GM23338 (cell line): ENCODE measurements at regions not wholly inside any gene's neighbourhood (a gene's known extent, or its start where the extent isn't known, plus 50 kb on each side); places are given as distances from the start of the nearest gene placed in this dataset.

Source experiments
- ATAC-seq: fragments of 200-7000 bp; cut with Tn5 transposase; 3 replicates; pipeline ENCODE4 v1.9.1; 2020
- DNase-seq: peaks from one replicate; pipeline ENCODE4 v3.0.0-alpha.2; 2015; ENCODE audit warnings: low spot score
- H2AFZ ChIP-seq: fragments of 200-600 bp; sonication (generic); 2 replicates; pipeline ENCODE4 v1.8.0; 2016; ENCODE audit warnings: antibody characterized with exemption, mild to moderate bottlenecking, moderate library complexity
- H3F3A ChIP-seq: fragments of 200-600 bp; sonication (generic); replicated peaks from 2 replicates; pipeline ENCODE4 v1.8.0; 2017; ENCODE audit warnings: antibody characterized with exemption, mixed run types, low read depth
- H3K27ac ChIP-seq: fragments of 200-600 bp; sonication (generic); 2 replicates; pipeline ENCODE4 v1.6.1; 2016; ENCODE audit warnings: low read depth
- H3K27me3 ChIP-seq: fragments of 200-600 bp; sonication (generic); 2 replicates; pipeline ENCODE4 v1.8.0; 2016; ENCODE audit warnings: mild to moderate bottlenecking, mixed run types, moderate library complexity; ENCODE audit not compliant: insufficient read depth
- H3K36me3 ChIP-seq: fragments of 200-600 bp; sonication (generic); 2 replicates; pipeline ENCODE4 v1.8.0; 2016; ENCODE audit warnings: mild to moderate bottlenecking; ENCODE audit not compliant: insufficient read depth
- H3K4me1 ChIP-seq: fragments of 200-600 bp; sonication (generic); 2 replicates; pipeline ENCODE4 v1.8.0; 2016; ENCODE audit warnings: mild to moderate bottlenecking, moderate library complexity; ENCODE audit not compliant: insufficient read depth
- H3K4me2 ChIP-seq: fragments of 200-600 bp; sonication (generic); 2 replicates; pipeline ENCODE4 v1.7.1; 2017; ENCODE audit warnings: mixed run types
- H3K4me3 ChIP-seq: fragments of 200-600 bp; sonication (generic); 2 replicates; pipeline ENCODE4 v1.6.1; 2016; ENCODE audit warnings: mixed run types
- H3K79me2 ChIP-seq: fragments of 200-600 bp; sonication (generic); replicated peaks from 2 replicates; pipeline ENCODE4 v1.8.0; 2017; ENCODE audit warnings: mild to moderate bottlenecking; ENCODE audit not compliant: insufficient read depth
- H3K9me2 ChIP-seq: fragments of 200-600 bp; sonication (generic); 2 replicates; pipeline ENCODE4 v1.8.0; 2017; ENCODE audit not compliant: insufficient read depth
- H4K20me1 ChIP-seq: fragments of 200-600 bp; sonication (generic); replicated peaks from 2 replicates; pipeline ENCODE4 v1.8.0; 2017; ENCODE audit warnings: mild to moderate bottlenecking; ENCODE audit not compliant: insufficient read depth
- H3K27ac Mint-ChIP-seq: 2 replicates; pipeline ENCODE4 v1.8.0; 2020; ENCODE audit warnings: inconsistent platforms, mild to moderate bottlenecking, moderate library complexity, mixed read lengths
- H3K27me3 Mint-ChIP-seq: 3 replicates; pipeline ENCODE4 v1.8.0; 2022; ENCODE audit warnings: low read depth, mild to moderate bottlenecking, moderate library complexity, mixed read lengths, inconsistent platforms; ENCODE audit not compliant: insufficient read depth, poor library complexity
- H3K36me3 Mint-ChIP-seq: 3 replicates; pipeline ENCODE4 v1.8.0; 2021; ENCODE audit warnings: low read depth, mild to moderate bottlenecking, inconsistent platforms, moderate library complexity, mixed read lengths
- H3K4me1 Mint-ChIP-seq: 3 replicates; pipeline ENCODE4 v1.8.0; 2020; ENCODE audit warnings: mild to moderate bottlenecking, inconsistent platforms, mixed read lengths
- H3K4me3 Mint-ChIP-seq: 3 replicates; pipeline ENCODE4 v1.8.0; 2021; ENCODE audit warnings: moderate library complexity, mild to moderate bottlenecking, inconsistent platforms, mixed read lengths
- H3K9me3 Mint-ChIP-seq: 3 replicates; pipeline ENCODE4 v1.8.0; 2020; ENCODE audit warnings: moderate library complexity, mild to moderate bottlenecking, inconsistent platforms, mixed read lengths
- CREB1 ChIP-seq: fragments of 250-450 bp; sonication (Bioruptor Pico); IDR thresholded peaks from 2 replicates; pipeline ENCODE4 v1.5.0; 2020; ENCODE audit warnings: low read depth, mild to moderate bottlenecking, moderate library complexity
- EZH2 ChIP-seq: fragments of 200-600 bp; sonication (generic); IDR thresholded peaks from one replicate; pipeline ENCODE4 v1.8.0; 2017; ENCODE audit warnings: antibody characterized with exemption, mild to moderate bottlenecking, low read depth; ENCODE audit not compliant: unreplicated experiment
- EZH2phosphoT487 ChIP-seq: fragments of 200-600 bp; sonication (generic); IDR thresholded peaks from one replicate; pipeline ENCODE4 v1.8.1; 2018; ENCODE audit warnings: antibody characterized with exemption; ENCODE audit not compliant: unreplicated experiment
- JUNB ChIP-seq: IDR thresholded peaks from one replicate; pipeline ENCODE4 v1.6.1; 2016; ENCODE audit warnings: antibody characterized with exemption; ENCODE audit not compliant: unreplicated experiment
- NANOG ChIP-seq: IDR thresholded peaks from 2 replicates; pipeline ENCODE4 v1.6.1; 2016; ENCODE audit warnings: antibody characterized with exemption, borderline replicate concordance
- POLR2AphosphoS5 ChIP-seq: IDR thresholded peaks from 2 replicates; pipeline ENCODE4 v1.6.1; 2016; ENCODE audit warnings: antibody characterized with exemption, low read depth
- STAT1 ChIP-seq: IDR thresholded peaks from one replicate; pipeline ENCODE4 v1.6.1; 2016; ENCODE audit warnings: antibody characterized with exemption; ENCODE audit not compliant: unreplicated experiment
- ZNF114 ChIP-seq: fragments of 250-450 bp; sonication (Bioruptor Pico); IDR thresholded peaks from 2 replicates; pipeline ENCODE4 v1.5.0; 2020; ENCODE audit warnings: mild to moderate bottlenecking, moderate library complexity
- ZNF331 ChIP-seq: fragments of 250-450 bp; sonication (Bioruptor Pico); IDR thresholded peaks from 2 replicates; pipeline ENCODE4 v1.5.0; 2020; ENCODE audit warnings: low read depth, mild to moderate bottlenecking, moderate library complexity
- TF ChIP-seq, protein P1 (sequence below): IDR thresholded peaks from one replicate; pipeline ENCODE4 v1.6.1; 2018; ENCODE audit warnings: antibody characterized with exemption; ENCODE audit not compliant: unreplicated experiment
- TF ChIP-seq, protein P2 (sequence below), 2 experiments: fragments of 200-600 bp in 1 of 2; sonication (generic) in 1 of 2; conservative IDR thresholded peaks; 2 replicates each; pipeline versions ENCODE4 v1.5.1 to v1.6.1; 2016 to 2017; ENCODE audit warnings: antibody characterized with exemption in 2 of 2, low read depth in 2 of 2, mild to moderate bottlenecking in 2 of 2, moderate library complexity in 1 of 2
- TF ChIP-seq, protein P3 (sequence below): IDR thresholded peaks from 2 replicates; pipeline ENCODE4 v1.6.1; 2016; ENCODE audit warnings: antibody characterized with exemption
- TF ChIP-seq, protein P4 (sequence below): fragments of 250-450 bp; sonication (Bioruptor Pico); IDR thresholded peaks from 2 replicates; pipeline ENCODE4 v1.5.0; 2020; ENCODE audit warnings: mild to moderate bottlenecking, moderate library complexity

GRCh38 chr12:43216490-43216889 is 335.5 kb downstream of the ADAMTS20 start:
- no peaks in the 10 kb centered on the region for H3F3A ChIP-seq
- DNase-seq (no peak), ATAC-seq (no peak)
- no peak overlapping the region for H2AFZ ChIP-seq
- Mint-ChIP-seq H3K27ac (no peak overlapping the region), H3K27me3 (peaks cover 2% of the 10 kb centered on the region), H3K9me3 (no peaks in the 10 kb centered on the region), H3K4me1 (peaks cover 5% of the 10 kb centered on the region; the same call in 2 of the 3 replicates), H3K36me3 (no peaks in the 10 kb centered on the region), H3K4me3 (no peak overlapping the region)
- H3K27ac ChIP-seq: no peak overlapping the region
- no peaks in the 10 kb centered on the region for H3K9me2 ChIP-seq
- H3K27me3 ChIP-seq: no peaks in the 10 kb centered on the region
- H3K4me2 ChIP-seq: no peak overlapping the region
- no peaks in the 10 kb centered on the region for H3K79me2 ChIP-seq
- H3K4me3 ChIP-seq: no peak overlapping the region
- no peaks in the 10 kb centered on the region for H3K4me1 ChIP-seq
- no peaks in the 10 kb centered on the region for H3K36me3 ChIP-seq
- no peaks in the 10 kb centered on the region for H4K20me1 ChIP-seq
- TF ChIP-seq EZH2phosphoT487 (no peak), NANOG (no peak), POLR2AphosphoS5 (no peak), ZNF114 (CRISPR knock-in tag) (no peak), ZNF331 (CRISPR knock-in tag) (no peak), EZH2 (no peak), CREB1 (no peak), STAT1 (no peak), JUNB (no peak)
- TF ChIP-seq, protein P1, sequence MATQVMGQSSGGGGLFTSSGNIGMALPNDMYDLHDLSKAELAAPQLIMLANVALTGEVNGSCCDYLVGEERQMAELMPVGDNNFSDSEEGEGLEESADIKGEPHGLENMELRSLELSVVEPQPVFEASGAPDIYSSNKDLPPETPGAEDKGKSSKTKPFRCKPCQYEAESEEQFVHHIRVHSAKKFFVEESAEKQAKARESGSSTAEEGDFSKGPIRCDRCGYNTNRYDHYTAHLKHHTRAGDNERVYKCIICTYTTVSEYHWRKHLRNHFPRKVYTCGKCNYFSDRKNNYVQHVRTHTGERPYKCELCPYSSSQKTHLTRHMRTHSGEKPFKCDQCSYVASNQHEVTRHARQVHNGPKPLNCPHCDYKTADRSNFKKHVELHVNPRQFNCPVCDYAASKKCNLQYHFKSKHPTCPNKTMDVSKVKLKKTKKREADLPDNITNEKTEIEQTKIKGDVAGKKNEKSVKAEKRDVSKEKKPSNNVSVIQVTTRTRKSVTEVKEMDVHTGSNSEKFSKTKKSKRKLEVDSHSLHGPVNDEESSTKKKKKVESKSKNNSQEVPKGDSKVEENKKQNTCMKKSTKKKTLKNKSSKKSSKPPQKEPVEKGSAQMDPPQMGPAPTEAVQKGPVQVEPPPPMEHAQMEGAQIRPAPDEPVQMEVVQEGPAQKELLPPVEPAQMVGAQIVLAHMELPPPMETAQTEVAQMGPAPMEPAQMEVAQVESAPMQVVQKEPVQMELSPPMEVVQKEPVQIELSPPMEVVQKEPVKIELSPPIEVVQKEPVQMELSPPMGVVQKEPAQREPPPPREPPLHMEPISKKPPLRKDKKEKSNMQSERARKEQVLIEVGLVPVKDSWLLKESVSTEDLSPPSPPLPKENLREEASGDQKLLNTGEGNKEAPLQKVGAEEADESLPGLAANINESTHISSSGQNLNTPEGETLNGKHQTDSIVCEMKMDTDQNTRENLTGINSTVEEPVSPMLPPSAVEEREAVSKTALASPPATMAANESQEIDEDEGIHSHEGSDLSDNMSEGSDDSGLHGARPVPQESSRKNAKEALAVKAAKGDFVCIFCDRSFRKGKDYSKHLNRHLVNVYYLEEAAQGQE: no peak
- TF ChIP-seq, protein P2, sequence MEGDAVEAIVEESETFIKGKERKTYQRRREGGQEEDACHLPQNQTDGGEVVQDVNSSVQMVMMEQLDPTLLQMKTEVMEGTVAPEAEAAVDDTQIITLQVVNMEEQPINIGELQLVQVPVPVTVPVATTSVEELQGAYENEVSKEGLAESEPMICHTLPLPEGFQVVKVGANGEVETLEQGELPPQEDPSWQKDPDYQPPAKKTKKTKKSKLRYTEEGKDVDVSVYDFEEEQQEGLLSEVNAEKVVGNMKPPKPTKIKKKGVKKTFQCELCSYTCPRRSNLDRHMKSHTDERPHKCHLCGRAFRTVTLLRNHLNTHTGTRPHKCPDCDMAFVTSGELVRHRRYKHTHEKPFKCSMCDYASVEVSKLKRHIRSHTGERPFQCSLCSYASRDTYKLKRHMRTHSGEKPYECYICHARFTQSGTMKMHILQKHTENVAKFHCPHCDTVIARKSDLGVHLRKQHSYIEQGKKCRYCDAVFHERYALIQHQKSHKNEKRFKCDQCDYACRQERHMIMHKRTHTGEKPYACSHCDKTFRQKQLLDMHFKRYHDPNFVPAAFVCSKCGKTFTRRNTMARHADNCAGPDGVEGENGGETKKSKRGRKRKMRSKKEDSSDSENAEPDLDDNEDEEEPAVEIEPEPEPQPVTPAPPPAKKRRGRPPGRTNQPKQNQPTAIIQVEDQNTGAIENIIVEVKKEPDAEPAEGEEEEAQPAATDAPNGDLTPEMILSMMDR (conservative IDR thresholded peaks at IDR 0.05; ENCODE audit: low read depth in 2 of 2): no peak
- TF ChIP-seq, protein P3, sequence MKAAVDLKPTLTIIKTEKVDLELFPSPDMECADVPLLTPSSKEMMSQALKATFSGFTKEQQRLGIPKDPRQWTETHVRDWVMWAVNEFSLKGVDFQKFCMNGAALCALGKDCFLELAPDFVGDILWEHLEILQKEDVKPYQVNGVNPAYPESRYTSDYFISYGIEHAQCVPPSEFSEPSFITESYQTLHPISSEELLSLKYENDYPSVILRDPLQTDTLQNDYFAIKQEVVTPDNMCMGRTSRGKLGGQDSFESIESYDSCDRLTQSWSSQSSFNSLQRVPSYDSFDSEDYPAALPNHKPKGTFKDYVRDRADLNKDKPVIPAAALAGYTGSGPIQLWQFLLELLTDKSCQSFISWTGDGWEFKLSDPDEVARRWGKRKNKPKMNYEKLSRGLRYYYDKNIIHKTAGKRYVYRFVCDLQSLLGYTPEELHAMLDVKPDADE: no peak
- TF ChIP-seq, protein P4, sequence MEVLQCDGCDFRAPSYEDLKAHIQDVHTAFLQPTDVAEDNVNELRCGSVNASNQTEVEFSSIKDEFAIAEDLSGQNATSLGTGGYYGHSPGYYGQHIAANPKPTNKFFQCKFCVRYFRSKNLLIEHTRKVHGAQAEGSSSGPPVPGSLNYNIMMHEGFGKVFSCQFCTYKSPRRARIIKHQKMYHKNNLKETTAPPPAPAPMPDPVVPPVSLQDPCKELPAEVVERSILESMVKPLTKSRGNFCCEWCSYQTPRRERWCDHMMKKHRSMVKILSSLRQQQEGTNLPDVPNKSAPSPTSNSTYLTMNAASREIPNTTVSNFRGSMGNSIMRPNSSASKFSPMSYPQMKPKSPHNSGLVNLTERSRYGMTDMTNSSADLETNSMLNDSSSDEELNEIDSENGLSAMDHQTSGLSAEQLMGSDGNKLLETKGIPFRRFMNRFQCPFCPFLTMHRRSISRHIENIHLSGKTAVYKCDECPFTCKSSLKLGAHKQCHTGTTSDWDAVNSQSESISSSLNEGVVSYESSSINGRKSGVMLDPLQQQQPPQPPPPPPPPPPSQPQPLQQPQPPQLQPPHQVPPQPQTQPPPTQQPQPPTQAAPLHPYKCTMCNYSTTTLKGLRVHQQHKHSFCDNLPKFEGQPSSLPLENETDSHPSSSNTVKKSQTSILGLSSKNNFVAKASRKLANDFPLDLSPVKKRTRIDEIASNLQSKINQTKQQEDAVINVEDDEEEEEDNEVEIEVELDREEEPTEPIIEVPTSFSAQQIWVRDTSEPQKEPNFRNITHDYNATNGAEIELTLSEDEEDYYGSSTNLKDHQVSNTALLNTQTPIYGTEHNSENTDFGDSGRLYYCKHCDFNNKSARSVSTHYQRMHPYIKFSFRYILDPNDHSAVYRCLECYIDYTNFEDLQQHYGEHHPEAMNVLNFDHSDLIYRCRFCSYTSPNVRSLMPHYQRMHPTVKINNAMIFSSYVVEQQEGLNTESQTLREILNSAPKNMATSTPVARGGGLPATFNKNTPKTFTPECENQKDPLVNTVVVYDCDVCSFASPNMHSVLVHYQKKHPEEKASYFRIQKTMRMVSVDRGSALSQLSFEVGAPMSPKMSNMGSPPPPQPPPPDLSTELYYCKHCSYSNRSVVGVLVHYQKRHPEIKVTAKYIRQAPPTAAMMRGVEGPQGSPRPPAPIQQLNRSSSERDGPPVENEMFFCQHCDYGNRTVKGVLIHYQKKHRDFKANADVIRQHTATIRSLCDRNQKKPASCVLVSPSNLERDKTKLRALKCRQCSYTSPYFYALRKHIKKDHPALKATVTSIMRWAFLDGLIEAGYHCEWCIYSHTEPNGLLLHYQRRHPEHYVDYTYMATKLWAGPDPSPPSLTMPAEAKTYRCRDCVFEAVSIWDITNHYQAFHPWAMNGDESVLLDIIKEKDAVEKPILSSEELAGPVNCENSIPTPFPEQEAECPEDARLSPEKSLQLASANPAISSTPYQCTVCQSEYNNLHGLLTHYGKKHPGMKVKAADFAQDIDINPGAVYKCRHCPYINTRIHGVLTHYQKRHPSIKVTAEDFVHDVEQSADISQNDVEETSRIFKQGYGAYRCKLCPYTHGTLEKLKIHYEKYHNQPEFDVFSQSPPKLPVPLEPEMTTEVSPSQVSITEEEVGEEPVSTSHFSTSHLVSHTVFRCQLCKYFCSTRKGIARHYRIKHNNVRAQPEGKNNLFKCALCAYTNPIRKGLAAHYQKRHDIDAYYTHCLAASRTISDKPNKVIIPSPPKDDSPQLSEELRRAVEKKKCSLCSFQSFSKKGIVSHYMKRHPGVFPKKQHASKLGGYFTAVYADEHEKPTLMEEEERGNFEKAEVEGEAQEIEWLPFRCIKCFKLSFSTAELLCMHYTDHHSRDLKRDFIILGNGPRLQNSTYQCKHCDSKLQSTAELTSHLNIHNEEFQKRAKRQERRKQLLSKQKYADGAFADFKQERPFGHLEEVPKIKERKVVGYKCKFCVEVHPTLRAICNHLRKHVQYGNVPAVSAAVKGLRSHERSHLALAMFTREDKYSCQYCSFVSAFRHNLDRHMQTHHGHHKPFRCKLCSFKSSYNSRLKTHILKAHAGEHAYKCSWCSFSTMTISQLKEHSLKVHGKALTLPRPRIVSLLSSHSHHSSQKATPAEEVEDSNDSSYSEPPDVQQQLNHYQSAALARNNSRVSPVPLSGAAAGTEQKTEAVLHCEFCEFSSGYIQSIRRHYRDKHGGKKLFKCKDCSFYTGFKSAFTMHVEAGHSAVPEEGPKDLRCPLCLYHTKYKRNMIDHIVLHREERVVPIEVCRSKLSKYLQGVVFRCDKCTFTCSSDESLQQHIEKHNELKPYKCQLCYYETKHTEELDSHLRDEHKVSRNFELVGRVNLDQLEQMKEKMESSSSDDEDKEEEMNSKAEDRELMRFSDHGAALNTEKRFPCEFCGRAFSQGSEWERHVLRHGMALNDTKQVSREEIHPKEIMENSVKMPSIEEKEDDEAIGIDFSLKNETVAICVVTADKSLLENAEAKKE: no peak
